Stimulated activated naive B cell treated with anti-CD40 and anti-IgM and Interleukin-4, amounts not matched to agents 10 μg/mL and 1 μg/mL and 100 μg/mL, for 72 hours (primary cell): ENCODE measurements at regions not wholly inside any gene's neighbourhood (a gene's known extent, or its start where the extent isn't known, plus 50 kb on each side); places are given as distances from the start of the nearest gene placed in this dataset.

Experiments used
- ATAC-seq, 2 donors: fragments of 150-1000 bp; cut with Tn5 transposase; replicated peaks; 2 replicates each; pipeline ENCODE4 v1.10.0; 2021; ENCODE audit warnings: moderate library complexity in 1 of 2
- DNase-seq: peaks from one replicate; pipeline ENCODE4 v3.0.0; 2021
- H3K27ac Mint-ChIP-seq: one replicate; pipeline ENCODE4 v1.8.0; 2022; ENCODE audit warnings: mild to moderate bottlenecking, mixed read lengths
- H3K27me3 Mint-ChIP-seq, 2 donors: one replicate each; pipeline ENCODE4 v1.8.0; 2022; ENCODE audit warnings: mixed read lengths in 2 of 2
- H3K36me3 Mint-ChIP-seq, 2 donors: one replicate each; pipeline ENCODE4 v1.8.0; 2022; ENCODE audit warnings: mixed read lengths in 2 of 2, mild to moderate bottlenecking in 1 of 2
- H3K4me1 Mint-ChIP-seq, 2 donors: one replicate each; pipeline ENCODE4 v1.8.0; 2022; ENCODE audit warnings: mixed read lengths in 2 of 2, mild to moderate bottlenecking in 1 of 2
- H3K4me3 Mint-ChIP-seq, 2 donors: one replicate each; pipeline ENCODE4 v1.8.0; 2022; ENCODE audit warnings: mild to moderate bottlenecking in 2 of 2, mixed read lengths in 2 of 2, moderate library complexity in 1 of 2
- H3K9me3 Mint-ChIP-seq, 2 donors: one replicate each; pipeline ENCODE4 v1.8.0; 2022; ENCODE audit warnings: mixed read lengths in 2 of 2, mild to moderate bottlenecking in 1 of 2

DNA sequence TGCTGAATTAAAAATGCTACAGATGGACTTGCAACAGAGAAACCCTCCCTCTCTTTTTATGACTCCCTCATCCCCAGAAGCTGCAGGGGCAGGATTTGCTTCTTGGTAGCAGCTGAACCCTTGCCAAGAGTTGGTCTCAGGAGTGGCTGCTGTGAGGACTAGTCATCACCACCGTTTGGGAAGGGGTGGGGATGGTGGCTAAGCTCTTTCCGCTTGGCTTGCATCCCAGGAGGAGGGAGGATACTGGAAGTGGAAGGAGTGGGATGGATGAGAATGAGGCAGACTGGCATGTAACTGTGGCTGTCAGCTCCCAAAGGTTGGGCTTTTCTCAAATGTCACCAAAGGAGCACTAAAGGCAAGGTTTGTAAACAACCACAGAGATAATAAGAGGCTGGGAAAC lies 50.8 kb upstream of the COL24A1 start:
- Mint-ChIP-seq H3K27ac (no peak overlapping the region), H3K4me1 (no peaks in the 10 kb centered on the region), H3K4me3 (no peak overlapping the region), H3K36me3 (no peaks in the 10 kb centered on the region), H3K27me3 (no peaks in the 10 kb centered on the region), H3K9me3 (no peaks in the 10 kb centered on the region)
- ATAC-seq (no peak), DNase-seq (no peak)
